ENCODE measurements at regions not wholly inside any gene's neighbourhood (a gene's known extent, or its start where the extent isn't known, plus 50 kb on each side); places are given as distances from the start of the nearest gene placed in this dataset.
"Not testable (repeated sequence)": the region's sequence is repeated elsewhere in the genome, so short reads cannot be mapped to it uniquely, and the experiment has no call there.

- H3K27ac Mint-ChIP-seq, H3K4me3 Mint-ChIP-seq, H3K4me1 Mint-ChIP-seq, H3K36me3 Mint-ChIP-seq, H3K27me3 Mint-ChIP-seq, ATAC-seq, POLR2A ChIA-PET, DNase-seq: not testable (repeated sequence)
- peaks cover 0 to 14% (median 8%) of the 10 kb centered on the region in 9 donors for H3K9me3 Mint-ChIP-seq
Observed at GRCh38 chr7:81286754-81287153, 367.9 kb upstream of the SEMA3C start.

GRCh38 chr7:81285142-81285871 lies 366.5 kb upstream of the SEMA3C start:
- POLR2A ChIA-PET = no interaction called here
- no peaks in the 10 kb centered on the region for H3K36me3 Mint-ChIP-seq
- ATAC-seq (no peak), DNase-seq (no peak)
- H3K4me3 Mint-ChIP-seq = no peak overlapping the region
- H3K27ac Mint-ChIP-seq = no peak overlapping the region
- H3K9me3 Mint-ChIP-seq = peaks cover 0 to 14% (median 6%) of the 10 kb centered on the region in 9 donors
- H3K27me3 Mint-ChIP-seq = no peaks in the 10 kb centered on the region
- H3K4me1 Mint-ChIP-seq = no peaks in the 10 kb centered on the region

- no peaks in the 10 kb centered on the region for H3K36me3 Mint-ChIP-seq
- H3K4me3 Mint-ChIP-seq = no peak overlapping the region
- no peaks in the 10 kb centered on the region for H3K4me1 Mint-ChIP-seq
- peak overlapping the region in 1 of 10 donors; percentile 35 for H3K27ac Mint-ChIP-seq
- H3K27me3 Mint-ChIP-seq = no peaks in the 10 kb centered on the region
- no peak for DNase-seq
- POLR2A ChIA-PET = no interaction called here
- ATAC-seq = no peak
- H3K9me3 Mint-ChIP-seq = peaks cover 0 to 19% (median 10%) of the 10 kb centered on the region in 9 donors
Observed at GRCh38 chr7:81284576-81284975, 365.7 kb upstream of the SEMA3C start.

- no peaks in the 10 kb centered on the region for H3K27me3 Mint-ChIP-seq
- no peak overlapping the region for H3K27ac Mint-ChIP-seq
- no peaks in the 10 kb centered on the region for H3K4me1 Mint-ChIP-seq
- POLR2A ChIA-PET = no interaction called here
- no peak for ATAC-seq
- no peak overlapping the region for H3K4me3 Mint-ChIP-seq
- DNase-seq = no peak
- H3K36me3 Mint-ChIP-seq = no peaks in the 10 kb centered on the region
- peaks cover 0 to 27% (median 5%) of the 10 kb centered on the region in 9 donors for H3K9me3 Mint-ChIP-seq
Observed at GRCh38 chr7:81280531-81280930, 361.7 kb upstream of the SEMA3C start.

- Mint-ChIP-seq H3K27me3 (no peaks in the 10 kb centered on the region), H3K27ac (no peak overlapping the region), H3K4me3 (no peak overlapping the region), H3K36me3 (no peaks in the 10 kb centered on the region), H3K4me1 (no peaks in the 10 kb centered on the region), H3K9me3 (peaks cover 0 to 26% (median 0%) of the 10 kb centered on the region in 9 donors)
- ATAC-seq = no peak
- POLR2A ChIA-PET = no interaction called here
- DNase-seq = no peak
Observed at GRCh38 chr7:81277691-81278090, 358.8 kb upstream of the SEMA3C start.

GRCh38 chr7:81273601-81274397 lies 354.9 kb upstream of the SEMA3C start:
- Mint-ChIP-seq H3K4me3 (no peak overlapping the region), H3K9me3 (peaks cover 0 to 15% (median 0%) of the 10 kb centered on the region in 9 donors), H3K36me3 (no peaks in the 10 kb centered on the region), H3K4me1 (no peaks in the 10 kb centered on the region), H3K27me3 (no peaks in the 10 kb centered on the region), H3K27ac (no peak overlapping the region)
- ATAC-seq (no peak), DNase-seq (no peak)
- POLR2A ChIA-PET = no interaction called here

GRCh38 chr7:81272176-81272575 lies 353.3 kb upstream of the SEMA3C start:
- Mint-ChIP-seq H3K9me3 (peaks cover 0 to 10% (median 0%) of the 10 kb centered on the region in 9 donors), H3K27me3 (no peaks in the 10 kb centered on the region), H3K4me1 (no peaks in the 10 kb centered on the region), H3K36me3 (no peaks in the 10 kb centered on the region), H3K4me3 (no peak overlapping the region), H3K27ac (no peak overlapping the region)
- POLR2A ChIA-PET = no interaction called here
- ATAC-seq (no peak), DNase-seq (no peak)

- Mint-ChIP-seq H3K4me1 (no peaks in the 10 kb centered on the region), H3K27me3 (no peaks in the 10 kb centered on the region), H3K27ac (no peak overlapping the region), H3K9me3 (peaks cover 0 to 13% (median 2%) of the 10 kb centered on the region in 9 donors), H3K36me3 (peaks cover 0 to 3% (median 0%) of the 10 kb centered on the region in 3 donors), H3K4me3 (no peak overlapping the region)
- ATAC-seq = no peak
- POLR2A ChIA-PET = no interaction called here
- no peak for DNase-seq
Observed at GRCh38 chr7:81268551-81268950, 349.7 kb upstream of the SEMA3C start.

- Mint-ChIP-seq H3K4me1 (no peaks in the 10 kb centered on the region), H3K36me3 (peaks cover 0 to 3% (median 0%) of the 10 kb centered on the region in 3 donors), H3K9me3 (peaks cover 0 to 13% (median 2%) of the 10 kb centered on the region in 9 donors), H3K4me3 (no peak overlapping the region), H3K27ac (no peak overlapping the region), H3K27me3 (no peaks in the 10 kb centered on the region)
- POLR2A ChIA-PET = no interaction called here
- no peak for ATAC-seq
- no peak for DNase-seq
Observed at GRCh38 chr7:81267508-81267907, 348.7 kb upstream of the SEMA3C start.

GRCh38 chr7:81264116-81264515 lies 345.3 kb upstream of the SEMA3C start:
- peaks cover 0 to 3% (median 0%) of the 10 kb centered on the region in 3 donors for H3K36me3 Mint-ChIP-seq
- H3K27ac Mint-ChIP-seq = peak overlapping the region in 1 of 10 donors; percentile 18
- H3K27me3 Mint-ChIP-seq = no peaks in the 10 kb centered on the region
- POLR2A ChIA-PET = no interaction called here
- DNase-seq (no peak), ATAC-seq (no peak)
- no peak overlapping the region for H3K4me3 Mint-ChIP-seq
- H3K4me1 Mint-ChIP-seq = no peaks in the 10 kb centered on the region
- peaks cover 2 to 38% (median 18%) of the 10 kb centered on the region in 9 donors for H3K9me3 Mint-ChIP-seq

GRCh38 chr7:81260152-81260551 lies 341.3 kb upstream of the SEMA3C start:
- ATAC-seq (no peak), DNase-seq (no peak)
- Mint-ChIP-seq H3K9me3 (peaks cover 2 to 47% (median 16%) of the 10 kb centered on the region in 9 donors), H3K4me3 (no peak overlapping the region), H3K27ac (no peak overlapping the region), H3K36me3 (peaks cover 0 to 3% (median 0%) of the 10 kb centered on the region in 3 donors), H3K27me3 (peaks cover 0 to 2% (median 0%) of the 10 kb centered on the region in 5 donors), H3K4me1 (no peaks in the 10 kb centered on the region)
- POLR2A ChIA-PET = no interaction called here

- ATAC-seq (no peak), DNase-seq (no peak)
- peaks cover 4 to 62% (median 11%) of the 10 kb centered on the region in 9 donors for H3K9me3 Mint-ChIP-seq
- H3K27me3 Mint-ChIP-seq = peaks cover 0 to 2% (median 0%) of the 10 kb centered on the region in 5 donors
- no peaks in the 10 kb centered on the region for H3K4me1 Mint-ChIP-seq
- POLR2A ChIA-PET = no interaction called here
- H3K4me3 Mint-ChIP-seq = no peak overlapping the region
- no peak overlapping the region for H3K27ac Mint-ChIP-seq
- H3K36me3 Mint-ChIP-seq = no peaks in the 10 kb centered on the region
Observed at GRCh38 chr7:81256991-81257390, 338.1 kb upstream of the SEMA3C start.

- ATAC-seq (no peak), DNase-seq (no peak)
- POLR2A ChIA-PET = interaction anchor here (0.6 kb wide), 1 partner anchor 215 kb away, joined by 7 read pairs; no protein-coding TSS in a partner anchor
- Mint-ChIP-seq H3K4me1 (no peaks in the 10 kb centered on the region), H3K36me3 (no peaks in the 10 kb centered on the region), H3K4me3 (no peak overlapping the region), H3K27ac (no peak overlapping the region), H3K27me3 (no peaks in the 10 kb centered on the region), H3K9me3 (peaks cover 0 to 34% (median 6%) of the 10 kb centered on the region in 9 donors)
Observed at GRCh38 chr7:81248420-81248819, 329.6 kb upstream of the SEMA3C start.
